Parathyroid adenoma (tissue), 2 donors: ENCODE measurements at regions not wholly inside any gene's neighbourhood (a gene's known extent, or its start where the extent isn't known, plus 50 kb on each side); places are given as distances from the start of the nearest gene placed in this dataset.
"Not testable (repeated sequence)": the region's sequence is repeated elsewhere in the genome, so short reads cannot be mapped to it uniquely, and the experiment has no call there.

Source experiments
- H2AFZ ChIP-seq: fragments of 300-600 bp; sonication (generic); one replicate; pipeline ENCODE4 v1.7.0; 2017; ENCODE audit warnings: antibody characterized with exemption, mild to moderate bottlenecking
- H3K27ac ChIP-seq: fragments of 300-600 bp; sonication (generic); one replicate; pipeline ENCODE4 v1.7.0; 2017
- H3K27me3 ChIP-seq: fragments of 300-600 bp; sonication (generic); one replicate; pipeline ENCODE4 v1.7.0; 2017; ENCODE audit warnings: low read length; ENCODE audit not compliant: control insufficient read depth, insufficient read depth
- H3K36me3 ChIP-seq: fragments of 300-600 bp; sonication (generic); one replicate; pipeline ENCODE4 v1.7.0; 2017; ENCODE audit warnings: low read length; ENCODE audit not compliant: control insufficient read depth, insufficient read depth
- H3K4me1 ChIP-seq: fragments of 300-600 bp; sonication (generic); one replicate; pipeline ENCODE4 v1.7.0; 2017; ENCODE audit warnings: control low read depth
- H3K4me2 ChIP-seq: fragments of 300-600 bp; sonication (generic); one replicate; pipeline ENCODE4 v1.7.0; 2017; ENCODE audit warnings: low read length
- H3K4me3 ChIP-seq: fragments of 300-600 bp; sonication (generic); one replicate; pipeline ENCODE4 v1.7.0; 2017; ENCODE audit warnings: low read depth, low read length
- H3K79me2 ChIP-seq: fragments of 300-600 bp; sonication (generic); one replicate; pipeline ENCODE4 v1.7.0; 2017; ENCODE audit warnings: control low read depth
- H3K9ac ChIP-seq: fragments of 300-600 bp; sonication (generic); one replicate; pipeline ENCODE4 v1.7.0; 2017; ENCODE audit warnings: mild to moderate bottlenecking
- H3K9me3 ChIP-seq: fragments of 300-600 bp; sonication (generic); one replicate; pipeline ENCODE4 v1.7.0; 2017; ENCODE audit warnings: low read length; ENCODE audit not compliant: control insufficient read depth
- CTCF ChIP-seq: fragments of 300-600 bp; sonication (generic); IDR thresholded peaks from one replicate; pipeline ENCODE4 v1.7.0; 2017; ENCODE audit warnings: antibody characterized with exemption, mild to moderate bottlenecking
- donor health status: primary hyperparathyroidism.

- no peaks in the 10 kb centered on the region for H3K9me3 ChIP-seq
- H3K9ac ChIP-seq, result no peak overlapping the region
- H3K4me3 ChIP-seq, result no peak overlapping the region
- no peak overlapping the region for H2AFZ ChIP-seq
- no peaks in the 10 kb centered on the region for H3K4me1 ChIP-seq
- no peaks in the 10 kb centered on the region for H3K79me2 ChIP-seq
- H3K4me2 ChIP-seq, result no peak overlapping the region
- H3K27ac ChIP-seq, result no peak overlapping the region
- no peak for TF ChIP-seq CTCF
- H3K27me3 ChIP-seq, result no peaks in the 10 kb centered on the region
- H3K36me3 ChIP-seq, result no peaks in the 10 kb centered on the region
These were observed 69.9 kb upstream of the ADAMTS5 start for GRCh38 chr21:27036736-27037301.

GRCh38 chr21:27035791-27036190 is 68.9 kb upstream of the ADAMTS5 start:
- Histone ChIP-seq H3K9ac (no peak overlapping the region), H3K4me1 (no peaks in the 10 kb centered on the region), H3K36me3 (no peaks in the 10 kb centered on the region), H3K4me3 (no peak overlapping the region), H3K79me2 (no peaks in the 10 kb centered on the region), H3K27ac (no peak overlapping the region), H2AFZ (no peak overlapping the region), H3K9me3 (no peaks in the 10 kb centered on the region), H3K27me3 (no peaks in the 10 kb centered on the region), H3K4me2 (no peak overlapping the region)
- no peak for TF ChIP-seq CTCF

- H3K4me2 ChIP-seq, result no peak overlapping the region
- no peak overlapping the region for H3K4me3 ChIP-seq
- no peaks in the 10 kb centered on the region for H3K9me3 ChIP-seq
- H3K27me3 ChIP-seq, result no peaks in the 10 kb centered on the region
- no peak for TF ChIP-seq CTCF
- H3K36me3 ChIP-seq, result no peaks in the 10 kb centered on the region
- no peaks in the 10 kb centered on the region for H3K4me1 ChIP-seq
- H3K9ac ChIP-seq, result no peak overlapping the region
- H3K79me2 ChIP-seq, result no peaks in the 10 kb centered on the region
- no peak overlapping the region for H3K27ac ChIP-seq
- no peak overlapping the region for H2AFZ ChIP-seq
These were observed 67.9 kb upstream of the ADAMTS5 start for GRCh38 chr21:27034796-27035195.

- Histone ChIP-seq H3K4me1 (no peaks in the 10 kb centered on the region), H3K4me2 (no peak overlapping the region), H2AFZ (no peak overlapping the region), H3K4me3 (no peak overlapping the region), H3K36me3 (no peaks in the 10 kb centered on the region), H3K27me3 (no peaks in the 10 kb centered on the region), H3K27ac (no peak overlapping the region), H3K9ac (no peak overlapping the region), H3K9me3 (no peaks in the 10 kb centered on the region), H3K79me2 (no peaks in the 10 kb centered on the region)
- TF ChIP-seq CTCF, result no peak
These were observed 66.6 kb upstream of the ADAMTS5 start for GRCh38 chr21:27033471-27033870.

DNA sequence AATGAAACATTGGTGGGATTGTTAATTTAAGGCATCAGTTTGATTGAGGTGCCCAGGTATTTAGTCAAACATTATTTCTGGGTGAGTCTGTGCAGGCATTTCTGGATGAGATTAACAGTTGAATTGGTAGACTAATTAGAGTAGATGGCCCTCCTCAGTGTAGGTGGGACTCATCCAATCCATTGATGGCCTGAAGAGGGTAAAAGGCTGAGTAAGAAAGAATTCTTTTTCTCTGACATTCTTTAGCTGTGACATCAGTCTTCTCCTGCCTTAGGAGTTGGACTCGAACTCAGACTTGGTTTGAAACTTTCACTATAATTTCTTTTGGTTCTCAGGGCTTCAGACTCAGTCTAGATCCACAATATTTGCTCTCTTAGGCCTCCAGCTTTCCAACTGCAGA is 59.6 kb upstream of the ADAMTS5 start:
- H3K36me3 ChIP-seq, result no peaks in the 10 kb centered on the region
- no peaks in the 10 kb centered on the region for H3K9me3 ChIP-seq
- H3K27me3 ChIP-seq, result no peaks in the 10 kb centered on the region
- H3K9ac ChIP-seq, result no peak overlapping the region
- H3K4me3 ChIP-seq, result no peak overlapping the region
- H3K79me2 ChIP-seq, result no peaks in the 10 kb centered on the region
- H3K27ac ChIP-seq, result no peak overlapping the region
- no peak overlapping the region for H2AFZ ChIP-seq
- no peak overlapping the region for H3K4me2 ChIP-seq
- TF ChIP-seq CTCF, result no peak
- H3K4me1 ChIP-seq, result no peaks in the 10 kb centered on the region

DNA sequence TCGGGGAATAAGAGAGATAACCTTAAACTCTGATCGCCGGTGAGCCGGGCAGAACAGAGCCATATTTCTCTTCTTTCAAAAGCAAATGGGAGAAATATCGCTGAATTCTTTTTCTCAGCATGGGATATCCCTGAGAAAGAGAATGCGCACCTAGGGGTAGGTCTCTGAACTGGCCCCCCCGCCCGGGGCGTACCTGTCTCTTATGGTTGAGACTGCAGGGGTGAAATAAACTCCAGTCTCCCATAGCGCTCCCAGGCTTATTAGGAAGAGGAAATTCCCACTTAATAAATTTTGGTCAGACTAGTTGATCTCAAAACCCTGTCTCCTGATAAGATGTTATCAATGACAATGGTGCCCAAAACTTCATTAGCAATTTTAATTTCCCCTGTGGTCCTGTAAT is 58.8 kb upstream of the ADAMTS5 start:
- not testable (repeated sequence) for H3K36me3 ChIP-seq, H3K9me3 ChIP-seq, H3K79me2 ChIP-seq, H3K27ac ChIP-seq, H3K27me3 ChIP-seq, H3K4me3 ChIP-seq, H3K4me1 ChIP-seq, H3K4me2 ChIP-seq, H2AFZ ChIP-seq, H3K9ac ChIP-seq
